T-helper 17 cell (primary cell): ENCODE measurements at regions not wholly inside any gene's neighbourhood (a gene's known extent, or its start where the extent isn't known, plus 50 kb on each side); places are given as distances from the start of the nearest gene placed in this dataset.
"Not testable (repeated sequence)": the region's sequence is repeated elsewhere in the genome, so short reads cannot be mapped to it uniquely, and the experiment has no call there.

Source experiments
- ATAC-seq: fragments of 150-1000 bp; cut with Tn5 transposase; 2 replicates; pipeline ENCODE4 v1.10.0; 2021; ENCODE audit warnings: mild to moderate bottlenecking, moderate library complexity
- DNase-seq, 3 donors: peaks; one replicate each; pipeline versions ENCODE4 v3.0.0 to v3.0.0-alpha.2; 2020 to 2021
- H3K9me3 ChIP-seq: one replicate; pipeline ENCODE4 v1.7.0; 2013; ENCODE audit warnings: low read length, mild to moderate bottlenecking; ENCODE audit not compliant: control insufficient read depth, poor library complexity, severe bottlenecking
- H3K27ac Mint-ChIP-seq: one replicate; pipeline ENCODE4 v1.8.0; 2022; ENCODE audit warnings: mild to moderate bottlenecking, moderate library complexity, mixed read lengths
- H3K27me3 Mint-ChIP-seq: one replicate; pipeline ENCODE4 v1.8.0; 2022; ENCODE audit warnings: mixed read lengths
- H3K36me3 Mint-ChIP-seq: one replicate; pipeline ENCODE4 v1.8.0; 2022; ENCODE audit warnings: low read depth, mixed read lengths
- H3K4me1 Mint-ChIP-seq: one replicate; pipeline ENCODE4 v1.8.0; 2022; ENCODE audit warnings: mild to moderate bottlenecking, mixed read lengths
- H3K4me3 Mint-ChIP-seq: one replicate; pipeline ENCODE4 v1.8.0; 2022; ENCODE audit warnings: mild to moderate bottlenecking, moderate library complexity, mixed read lengths

GRCh38 chr22:49009359-49010063 lies 818.2 kb downstream of the BRD1 start:
- DNase-seq: no peak
- no peak for ATAC-seq

DNA sequence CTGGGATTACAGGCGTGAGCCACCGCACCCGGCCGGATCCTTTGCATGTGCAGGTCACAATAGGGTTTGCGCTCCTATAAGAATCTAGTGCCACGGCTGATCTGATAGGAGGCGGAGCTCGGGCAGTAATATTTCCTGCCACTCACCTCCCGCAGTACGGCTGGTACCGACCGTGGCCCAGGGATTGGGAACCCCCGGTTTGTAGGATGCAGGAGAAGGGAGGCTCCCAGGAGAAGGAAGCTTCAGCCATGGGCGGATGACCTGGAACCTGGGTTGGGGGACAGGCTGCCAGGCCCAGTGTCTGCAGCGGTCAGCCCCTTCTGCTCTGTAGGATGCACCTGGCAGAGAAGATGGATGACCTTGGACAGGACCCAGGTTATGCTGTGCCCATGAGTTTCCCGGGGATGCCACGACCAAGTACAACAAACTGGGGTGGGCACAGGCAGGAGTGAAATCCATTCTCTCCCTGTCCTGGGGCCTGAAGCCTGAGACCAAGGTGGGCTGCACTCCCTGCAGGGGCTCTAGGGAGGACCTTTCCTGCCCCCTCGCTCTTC lies 818.9 kb downstream of the BRD1 start:
- peaks cover 31% of the 10 kb centered on the region for H3K27me3 Mint-ChIP-seq
- DNase-seq: no peak
- H3K4me1 Mint-ChIP-seq: no peaks in the 10 kb centered on the region
- ATAC-seq: no peak
- no peaks in the 10 kb centered on the region for H3K9me3 ChIP-seq
- H3K4me3 Mint-ChIP-seq: no peak overlapping the region
- no peak overlapping the region for H3K27ac Mint-ChIP-seq
- H3K36me3 Mint-ChIP-seq: no peaks in the 10 kb centered on the region

More at GRCh38 chr22:49009359-49010063, 818.2 kb downstream of the BRD1 start:
- no peaks in the 10 kb centered on the region for H3K9me3 ChIP-seq
- H3K27ac Mint-ChIP-seq: no peak overlapping the region
- H3K27me3 Mint-ChIP-seq: peaks cover 31% of the 10 kb centered on the region
- no peaks in the 10 kb centered on the region for H3K4me1 Mint-ChIP-seq
- H3K36me3 Mint-ChIP-seq: no peaks in the 10 kb centered on the region
- no peak overlapping the region for H3K4me3 Mint-ChIP-seq

DNA sequence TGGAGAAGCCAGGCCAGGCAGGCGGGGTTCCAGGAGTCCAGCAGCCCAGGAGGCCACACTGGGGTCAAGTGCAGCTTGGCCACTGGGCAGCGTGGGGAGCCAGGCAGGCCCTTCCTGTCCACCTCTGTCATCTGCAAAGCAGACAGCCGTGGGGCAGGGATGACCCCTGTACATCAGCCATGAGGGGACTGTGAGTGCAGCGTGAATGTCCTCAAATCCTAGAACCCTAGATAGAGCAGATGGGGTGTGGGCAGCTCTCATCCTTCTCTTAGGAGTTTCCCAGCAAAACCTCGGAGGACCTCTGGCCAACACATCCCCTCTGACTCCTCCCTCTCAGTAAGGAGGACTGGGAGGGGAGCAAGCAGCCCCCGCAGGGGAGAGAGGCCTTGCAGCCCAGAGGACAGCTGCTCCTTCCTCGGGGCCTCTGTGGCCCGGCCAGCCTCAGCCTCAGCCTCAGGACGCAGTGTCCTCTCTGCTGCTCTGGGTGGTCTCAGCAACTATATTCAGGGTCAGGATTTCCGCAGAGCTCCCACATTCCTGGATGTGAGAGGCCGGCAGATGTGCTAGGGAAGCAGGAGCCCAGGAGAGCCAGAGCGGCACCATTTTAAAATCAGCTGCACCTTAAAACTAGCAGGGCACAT lies 820.5 kb downstream of the BRD1 start:
- no peak for DNase-seq
- Mint-ChIP-seq H3K27me3 (peaks cover 28% of the 10 kb centered on the region), H3K4me1 (no peaks in the 10 kb centered on the region), H3K27ac (no peak overlapping the region), H3K36me3 (no peaks in the 10 kb centered on the region), H3K4me3 (no peak overlapping the region)
- no peak for ATAC-seq
- no peaks in the 10 kb centered on the region for H3K9me3 ChIP-seq

GRCh38 chr22:49006207-49007012 lies 821.3 kb downstream of the BRD1 start:
- no peak for ATAC-seq
- no peak for DNase-seq
- H3K9me3 ChIP-seq: no peaks in the 10 kb centered on the region
- H3K4me3 Mint-ChIP-seq: no peak overlapping the region
- no peaks in the 10 kb centered on the region for H3K4me1 Mint-ChIP-seq
- H3K27ac Mint-ChIP-seq: no peak overlapping the region
- H3K36me3 Mint-ChIP-seq: no peaks in the 10 kb centered on the region
- peaks cover 22% of the 10 kb centered on the region for H3K27me3 Mint-ChIP-seq

DNA sequence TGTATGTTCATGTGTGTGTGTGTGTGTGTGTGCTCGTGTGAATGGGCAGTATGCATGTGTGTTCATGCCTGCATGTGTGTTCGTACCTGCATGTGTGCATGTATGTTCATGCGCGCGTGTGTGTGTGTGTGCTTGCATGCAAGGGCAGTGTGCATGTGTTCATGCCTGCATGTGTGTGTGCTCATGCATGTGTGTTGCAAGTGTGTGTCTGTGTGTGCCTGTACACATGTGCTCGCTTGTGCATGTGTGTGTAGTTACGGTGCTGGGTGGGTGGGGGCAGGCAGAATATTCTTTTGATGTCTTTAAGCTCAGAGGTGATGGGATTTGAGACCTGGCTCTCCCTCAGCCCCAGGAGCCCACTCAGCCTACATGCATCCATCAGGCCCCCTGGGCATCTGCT lies 822.1 kb downstream of the BRD1 start:
- H3K4me3 Mint-ChIP-seq: no peak overlapping the region
- no peaks in the 10 kb centered on the region for H3K9me3 ChIP-seq
- H3K4me1 Mint-ChIP-seq: no peaks in the 10 kb centered on the region
- peaks cover 14% of the 10 kb centered on the region for H3K27me3 Mint-ChIP-seq
- DNase-seq (no peak), ATAC-seq (no peak)
- no peaks in the 10 kb centered on the region for H3K36me3 Mint-ChIP-seq
- H3K27ac Mint-ChIP-seq: no peak overlapping the region

DNA sequence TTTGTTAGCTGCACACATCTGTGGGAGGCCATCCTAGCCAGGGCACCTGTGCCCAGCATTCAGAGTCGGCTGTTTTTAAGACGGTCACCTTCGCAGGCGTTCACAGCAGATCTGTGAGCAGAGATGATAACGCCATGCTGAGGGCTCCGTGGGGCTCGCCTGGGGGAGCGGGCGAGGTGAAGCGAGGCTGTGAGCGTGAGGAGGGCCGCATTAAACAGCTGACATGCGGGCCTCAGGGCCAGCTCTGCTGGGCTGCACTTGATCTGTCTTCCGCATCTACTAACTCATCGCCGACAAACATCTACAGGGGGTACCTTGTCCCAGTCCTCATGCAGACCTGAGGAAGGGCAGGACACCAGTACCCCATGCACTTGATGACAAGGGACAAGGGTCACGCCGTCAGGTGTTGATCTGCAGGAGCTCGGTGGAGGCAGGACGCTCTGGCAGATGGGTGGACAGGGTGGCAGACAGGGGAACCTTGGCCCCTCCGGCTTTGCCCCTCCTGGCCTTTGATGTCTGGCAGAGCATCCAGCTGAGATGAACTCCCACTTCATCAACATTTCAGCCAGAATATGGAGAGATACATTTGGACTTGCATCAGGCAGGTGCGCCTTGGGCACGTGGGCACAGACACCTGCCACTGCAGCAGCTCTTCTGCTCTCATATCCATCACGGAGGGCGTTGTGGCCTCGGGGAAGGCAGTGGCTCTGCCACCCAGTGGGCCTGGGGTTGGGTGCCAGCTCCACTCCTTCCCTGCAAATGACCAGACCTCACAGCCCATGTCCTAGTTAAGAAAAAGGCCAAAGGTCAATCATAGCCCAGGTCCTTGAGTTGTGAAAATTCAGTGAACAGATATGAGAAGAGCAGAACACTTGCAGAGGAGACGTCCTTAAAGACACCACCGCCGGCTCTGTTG lies 822.9 kb downstream of the BRD1 start:
- DNase-seq: no peak
- Mint-ChIP-seq H3K27ac (no peak overlapping the region), H3K36me3 (no peaks in the 10 kb centered on the region), H3K27me3 (peaks cover 5% of the 10 kb centered on the region), H3K4me1 (no peaks in the 10 kb centered on the region), H3K4me3 (no peak overlapping the region)
- no peaks in the 10 kb centered on the region for H3K9me3 ChIP-seq
- ATAC-seq: no peak

GRCh38 chr22:48997605-48998004 lies 830.1 kb downstream of the BRD1 start:
- H3K9me3 ChIP-seq, H3K4me3 Mint-ChIP-seq, ATAC-seq, H3K4me1 Mint-ChIP-seq, DNase-seq, H3K36me3 Mint-ChIP-seq, H3K27ac Mint-ChIP-seq: not testable (repeated sequence)
- H3K27me3 Mint-ChIP-seq: peaks cover 10% of the 10 kb centered on the region

DNA sequence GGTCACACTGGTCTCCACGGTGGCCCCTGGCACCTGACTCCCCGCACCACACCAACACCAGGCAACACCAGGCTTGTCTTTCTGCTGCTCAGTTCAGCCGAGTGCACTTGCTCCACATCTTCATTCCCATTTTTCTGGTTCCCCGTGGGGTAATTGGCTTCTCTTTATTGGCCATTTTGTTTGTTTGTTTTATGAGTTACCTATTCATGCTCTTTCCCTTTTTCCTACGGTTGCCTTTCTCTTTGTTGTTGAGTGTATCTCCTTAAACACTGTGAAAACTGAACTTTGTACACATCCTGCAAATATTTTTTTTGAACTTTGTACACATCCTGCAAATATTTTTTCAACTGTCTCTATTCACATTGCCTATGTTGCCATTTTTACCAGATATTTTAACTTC lies 834.0 kb downstream of the BRD1 start:
- no peaks in the 10 kb centered on the region for H3K36me3 Mint-ChIP-seq
- DNase-seq: no peak
- no peak for ATAC-seq
- no peak overlapping the region for H3K27ac Mint-ChIP-seq
- H3K9me3 ChIP-seq: no peaks in the 10 kb centered on the region
- no peaks in the 10 kb centered on the region for H3K4me1 Mint-ChIP-seq
- peaks cover 5% of the 10 kb centered on the region for H3K27me3 Mint-ChIP-seq
- no peak overlapping the region for H3K4me3 Mint-ChIP-seq

GRCh38 chr22:48984639-48985038 lies 843.0 kb downstream of the BRD1 start:
- peaks cover 17% of the 10 kb centered on the region for H3K27me3 Mint-ChIP-seq
- no peak overlapping the region for H3K27ac Mint-ChIP-seq
- H3K36me3 Mint-ChIP-seq: peaks cover 2% of the 10 kb centered on the region
- ATAC-seq (no peak), DNase-seq (no peak)
- no peaks in the 10 kb centered on the region for H3K4me1 Mint-ChIP-seq
- H3K4me3 Mint-ChIP-seq: no peak overlapping the region
- H3K9me3 ChIP-seq: no peaks in the 10 kb centered on the region

DNA sequence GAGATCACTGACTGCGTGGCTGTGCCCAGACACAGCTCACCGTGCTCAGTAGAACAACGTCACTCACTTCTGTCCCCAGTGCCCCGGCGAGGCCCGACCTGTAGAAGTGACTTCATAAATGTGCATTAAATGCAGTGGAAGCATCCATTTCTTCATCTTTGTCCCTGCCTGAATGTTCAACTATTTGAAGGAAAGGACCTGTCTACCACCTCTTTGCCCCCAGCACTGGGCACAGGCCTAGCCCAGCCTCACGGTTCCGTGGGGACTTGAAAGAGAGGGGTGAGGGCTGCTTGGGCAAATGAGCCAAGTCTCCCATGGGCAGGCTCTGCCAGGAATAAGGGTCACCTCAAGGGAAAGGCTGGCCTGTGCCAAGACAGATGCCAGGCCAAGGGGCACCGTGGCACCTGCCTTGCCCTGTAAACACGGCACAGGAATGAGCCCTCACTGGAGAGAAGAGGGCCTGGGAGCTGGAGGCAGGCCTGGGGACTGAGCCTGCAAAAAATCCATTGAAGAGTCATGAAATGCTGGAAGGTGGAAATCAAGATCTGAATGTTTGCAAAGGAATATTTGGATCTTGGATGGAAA lies 845.3 kb downstream of the BRD1 start:
- Mint-ChIP-seq H3K27ac (no peak overlapping the region), H3K27me3 (peaks cover 30% of the 10 kb centered on the region), H3K36me3 (peaks cover 2% of the 10 kb centered on the region)

GRCh38 chr22:48981371-48982061 lies 846.2 kb downstream of the BRD1 start:
- DNase-seq: no peak
- H3K9me3 ChIP-seq: no peaks in the 10 kb centered on the region
- no peak for ATAC-seq
- Mint-ChIP-seq H3K4me3 (no peak overlapping the region), H3K27ac (no peak overlapping the region), H3K27me3 (peaks cover 38% of the 10 kb centered on the region), H3K4me1 (no peaks in the 10 kb centered on the region), H3K36me3 (peaks cover 2% of the 10 kb centered on the region)

More for the DNA sequence above, 845.3 kb downstream of the BRD1 start:
- Mint-ChIP-seq H3K4me3 (no peak overlapping the region), H3K4me1 (no peaks in the 10 kb centered on the region)
- H3K9me3 ChIP-seq: no peaks in the 10 kb centered on the region
- DNase-seq (no peak), ATAC-seq (no peak)

DNA sequence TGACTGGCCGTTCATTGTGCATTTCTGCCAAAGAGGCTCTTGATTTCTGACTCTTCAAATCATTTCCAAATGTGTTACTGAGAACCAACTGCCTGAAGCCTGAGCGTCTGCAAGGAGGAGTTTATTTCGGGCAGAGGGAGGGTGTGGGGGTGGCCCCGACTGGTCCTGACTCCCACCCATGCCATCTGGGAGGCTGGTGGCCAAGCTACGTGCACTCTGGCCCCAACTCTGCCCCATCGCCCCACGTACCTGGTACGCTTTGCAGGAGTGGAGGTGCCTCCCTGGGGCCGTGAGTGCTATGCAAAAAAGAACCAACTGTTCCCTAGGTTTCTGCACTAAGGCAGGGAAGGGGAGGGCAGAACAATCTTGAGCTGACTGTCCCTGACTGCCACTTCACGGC lies 846.8 kb downstream of the BRD1 start:
- no peaks in the 10 kb centered on the region for H3K9me3 ChIP-seq
- Mint-ChIP-seq H3K27ac (no peak overlapping the region), H3K4me3 (no peak overlapping the region), H3K27me3 (peaks cover 44% of the 10 kb centered on the region), H3K4me1 (no peaks in the 10 kb centered on the region), H3K36me3 (peaks cover 2% of the 10 kb centered on the region)
- DNase-seq: no peak
- ATAC-seq: no peak
